Osteoblast (primary cell): ENCODE measurements at regions not wholly inside any gene's neighbourhood (a gene's known extent, or its start where the extent isn't known, plus 50 kb on each side); places are given as distances from the start of the nearest gene placed in this dataset.

Source experiments
- DNase-seq: peaks from one replicate; pipeline ENCODE4 v3.0.0; 2011; ENCODE audit warnings: low spot score, mixed read lengths; ENCODE audit not compliant: insufficient read length; ENCODE audit errors: missing footprints
- H2AFZ ChIP-seq: 2 replicates; pipeline ENCODE4 v1.6.0; 2011; ENCODE audit warnings: mild to moderate bottlenecking, low read length
- H3K27ac ChIP-seq: 2 replicates; pipeline ENCODE4 v1.5.1; 2011; ENCODE audit warnings: mild to moderate bottlenecking, low read depth, low read length, moderate library complexity
- H3K27me3 ChIP-seq: 2 replicates; pipeline ENCODE4 v1.6.0; 2012; ENCODE audit warnings: mild to moderate bottlenecking, control low read depth, inconsistent platforms, low read length, moderate library complexity; ENCODE audit not compliant: insufficient read depth
- H3K36me3 ChIP-seq: 2 replicates; pipeline ENCODE4 v1.5.1; 2011; ENCODE audit warnings: mild to moderate bottlenecking, low read length, control low read depth, moderate library complexity; ENCODE audit not compliant: insufficient read depth
- H3K4me1 ChIP-seq: 2 replicates; pipeline ENCODE4 v1.5.1; 2011; ENCODE audit warnings: mild to moderate bottlenecking, low read length, control low read depth, moderate library complexity; ENCODE audit not compliant: insufficient read depth
- H3K4me2 ChIP-seq: 2 replicates; pipeline ENCODE4 v1.6.0; 2011; ENCODE audit warnings: mild to moderate bottlenecking, low read length; ENCODE audit not compliant: insufficient read depth
- H3K4me3 ChIP-seq: fragments of 200-600 bp; sonication (generic); 3 replicates; pipeline ENCODE4 v1.5.1; 2012; ENCODE audit warnings: mild to moderate bottlenecking, low read length, inconsistent platforms; ENCODE audit not compliant: insufficient read depth
- H3K79me2 ChIP-seq: 2 replicates; pipeline ENCODE4 v1.6.0; 2012; ENCODE audit warnings: mild to moderate bottlenecking, low read length, control low read depth, inconsistent platforms; ENCODE audit not compliant: insufficient read depth
- H3K9me3 ChIP-seq: 2 replicates; pipeline ENCODE4 v1.5.1; 2011; ENCODE audit warnings: low read depth, low read length, control low read depth
- H4K20me1 ChIP-seq: 2 replicates; pipeline ENCODE4 v1.6.0; 2012; ENCODE audit warnings: mild to moderate bottlenecking, low read length, control low read depth; ENCODE audit not compliant: insufficient read depth
- TF ChIP-seq, protein P1 (sequence below): IDR thresholded peaks from 2 replicates; pipeline ENCODE4 v1.5.1; 2011; ENCODE audit warnings: mild to moderate bottlenecking, low read depth, low read length, moderate library complexity; ENCODE audit errors: extremely low read depth

DNA sequence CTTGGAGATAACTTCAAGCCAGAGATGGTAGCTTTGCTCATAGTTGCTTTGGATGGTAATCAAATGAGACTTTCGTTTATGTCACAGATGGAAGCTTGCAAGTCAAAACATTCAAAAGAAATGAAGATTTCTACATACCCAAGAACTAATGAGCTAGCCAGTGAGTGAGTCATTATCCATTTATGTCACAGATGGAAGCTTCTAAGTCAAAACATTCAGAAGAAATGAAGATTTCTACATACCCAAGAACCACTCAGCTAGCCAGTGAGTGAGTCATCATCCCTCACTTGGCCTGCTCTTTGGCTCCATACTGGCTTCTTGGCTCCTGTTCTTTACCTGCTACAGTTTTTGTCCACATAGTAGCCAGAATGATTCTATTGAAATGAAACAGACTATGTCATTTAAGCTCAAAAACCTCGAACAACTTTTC is 559.8 kb upstream of the CBLB start:
- no peaks in the 10 kb centered on the region for H3K79me2 ChIP-seq
- H3K4me2 ChIP-seq, result peak overlapping the region; percentile 3
- peaks cover 43% of the 10 kb centered on the region for H3K4me1 ChIP-seq
- H3K9me3 ChIP-seq, result no peaks in the 10 kb centered on the region
- H4K20me1 ChIP-seq, result no peaks in the 10 kb centered on the region
- no peak overlapping the region for H3K4me3 ChIP-seq
- TF ChIP-seq, protein P1, sequence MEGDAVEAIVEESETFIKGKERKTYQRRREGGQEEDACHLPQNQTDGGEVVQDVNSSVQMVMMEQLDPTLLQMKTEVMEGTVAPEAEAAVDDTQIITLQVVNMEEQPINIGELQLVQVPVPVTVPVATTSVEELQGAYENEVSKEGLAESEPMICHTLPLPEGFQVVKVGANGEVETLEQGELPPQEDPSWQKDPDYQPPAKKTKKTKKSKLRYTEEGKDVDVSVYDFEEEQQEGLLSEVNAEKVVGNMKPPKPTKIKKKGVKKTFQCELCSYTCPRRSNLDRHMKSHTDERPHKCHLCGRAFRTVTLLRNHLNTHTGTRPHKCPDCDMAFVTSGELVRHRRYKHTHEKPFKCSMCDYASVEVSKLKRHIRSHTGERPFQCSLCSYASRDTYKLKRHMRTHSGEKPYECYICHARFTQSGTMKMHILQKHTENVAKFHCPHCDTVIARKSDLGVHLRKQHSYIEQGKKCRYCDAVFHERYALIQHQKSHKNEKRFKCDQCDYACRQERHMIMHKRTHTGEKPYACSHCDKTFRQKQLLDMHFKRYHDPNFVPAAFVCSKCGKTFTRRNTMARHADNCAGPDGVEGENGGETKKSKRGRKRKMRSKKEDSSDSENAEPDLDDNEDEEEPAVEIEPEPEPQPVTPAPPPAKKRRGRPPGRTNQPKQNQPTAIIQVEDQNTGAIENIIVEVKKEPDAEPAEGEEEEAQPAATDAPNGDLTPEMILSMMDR, result no peak
- H3K27ac ChIP-seq, result peak overlapping the region; percentile 60
- no peaks in the 10 kb centered on the region for H3K36me3 ChIP-seq
- H2AFZ ChIP-seq, result no peak overlapping the region
- H3K27me3 ChIP-seq, result no peaks in the 10 kb centered on the region
- peak; percentile 83 for DNase-seq

DNA sequence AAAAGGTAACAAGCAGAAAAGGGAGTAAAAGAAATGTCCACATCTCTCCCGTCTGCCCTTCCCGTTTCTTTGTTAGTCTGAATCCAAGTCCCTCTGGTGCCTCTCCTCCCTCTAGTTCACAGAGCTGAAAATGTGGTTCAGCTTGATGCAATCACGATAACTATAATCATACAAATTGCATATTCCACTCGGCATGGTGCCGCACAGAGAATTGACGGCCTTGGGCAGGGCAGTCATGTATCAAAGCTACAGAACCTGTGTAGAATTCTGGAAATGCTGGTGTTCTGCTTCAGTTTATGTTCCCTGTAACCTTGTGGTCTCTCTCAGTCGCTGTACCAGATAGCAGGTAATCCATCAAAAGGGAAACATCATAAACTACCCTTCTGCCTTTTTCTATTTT is 562.9 kb upstream of the CBLB start:
- H3K27ac ChIP-seq, result no peak overlapping the region
- no peak overlapping the region for H3K4me3 ChIP-seq
- no peaks in the 10 kb centered on the region for H3K79me2 ChIP-seq
- H3K4me2 ChIP-seq, result peak overlapping the region; percentile 49
- no peaks in the 10 kb centered on the region for H3K27me3 ChIP-seq
- TF ChIP-seq, protein P1, result no peak
- H3K36me3 ChIP-seq, result no peaks in the 10 kb centered on the region
- peaks cover 22% of the 10 kb centered on the region for H3K4me1 ChIP-seq
- no peak for DNase-seq
- no peaks in the 10 kb centered on the region for H3K9me3 ChIP-seq
- H2AFZ ChIP-seq, result peak overlapping the region; percentile 87
- H4K20me1 ChIP-seq, result no peaks in the 10 kb centered on the region

DNA sequence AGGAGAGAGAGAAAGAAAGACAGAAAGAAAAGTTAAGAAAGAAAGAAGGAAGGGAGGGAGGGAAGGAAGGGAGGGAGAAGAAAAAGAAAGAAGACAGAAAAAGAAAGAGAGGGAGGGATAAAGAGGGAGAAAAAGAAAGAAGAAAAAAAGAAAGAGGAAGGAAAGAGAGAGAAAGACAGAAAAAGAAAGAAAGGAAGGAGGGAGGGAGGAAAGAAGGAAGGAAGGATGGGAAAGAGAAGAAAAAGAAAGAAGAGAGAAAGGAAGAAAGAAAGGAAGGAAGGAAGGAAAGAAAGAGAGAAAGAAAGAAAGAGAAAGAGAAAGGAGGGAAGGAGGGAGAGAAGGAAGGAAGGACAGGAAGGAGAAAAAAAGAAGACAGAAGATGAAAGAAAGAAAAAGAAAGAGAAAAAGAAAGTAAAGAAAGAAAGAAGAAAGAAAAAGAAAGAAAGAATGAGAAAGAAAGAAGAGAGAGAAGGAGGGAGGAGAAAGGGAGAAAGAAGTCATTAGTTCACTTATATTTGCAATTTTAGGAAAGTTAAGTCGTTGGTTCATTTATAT is 567.2 kb upstream of the CBLB start:
- Histone ChIP-seq H3K27ac (no peak overlapping the region), H3K4me1 (no peaks in the 10 kb centered on the region), H3K27me3 (no peaks in the 10 kb centered on the region), H3K79me2 (no peaks in the 10 kb centered on the region), H3K36me3 (no peaks in the 10 kb centered on the region), H2AFZ (no peak overlapping the region), H3K4me3 (no peak overlapping the region), H4K20me1 (no peaks in the 10 kb centered on the region), H3K9me3 (no peaks in the 10 kb centered on the region), H3K4me2 (no peak overlapping the region)
- TF ChIP-seq, protein P1, result no peak
- DNase-seq, result no peak

DNA sequence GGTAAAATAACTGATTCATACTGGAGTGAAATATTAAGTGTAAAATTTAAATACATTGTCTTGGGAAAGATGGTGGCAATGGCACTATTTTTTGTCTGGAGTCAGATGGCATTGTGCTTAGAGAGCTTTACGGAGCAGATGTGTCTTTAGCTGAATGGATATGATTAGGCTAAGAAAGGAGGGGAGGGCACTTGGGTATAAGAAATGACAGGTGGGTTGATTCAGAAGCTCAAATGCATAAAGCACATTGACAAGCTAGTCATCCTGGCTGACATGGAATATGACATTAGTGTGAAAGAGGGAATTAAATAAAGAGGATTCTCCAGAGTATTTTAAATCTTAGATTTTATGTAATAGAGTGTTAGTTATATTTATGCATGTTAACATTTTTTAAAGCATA is 570.1 kb upstream of the CBLB start:
- TF ChIP-seq, protein P1, result no peak
- H3K27ac ChIP-seq, result no peak overlapping the region

More for the DNA sequence above, 570.1 kb upstream of the CBLB start:
- Histone ChIP-seq H3K9me3 (no peaks in the 10 kb centered on the region), H3K4me2 (no peak overlapping the region), H4K20me1 (no peaks in the 10 kb centered on the region), H3K36me3 (no peaks in the 10 kb centered on the region), H3K4me3 (no peak overlapping the region), H2AFZ (no peak overlapping the region), H3K27me3 (no peaks in the 10 kb centered on the region), H3K79me2 (no peaks in the 10 kb centered on the region), H3K4me1 (no peaks in the 10 kb centered on the region)
- DNase-seq, result no peak
